ENCODE measurements at regions not wholly inside any gene's neighbourhood (a gene's known extent, or its start where the extent isn't known, plus 50 kb on each side); places are given as distances from the start of the nearest gene placed in this dataset.
"Not testable (repeated sequence)": the region's sequence is repeated elsewhere in the genome, so short reads cannot be mapped to it uniquely, and the experiment has no call there.

DNA sequence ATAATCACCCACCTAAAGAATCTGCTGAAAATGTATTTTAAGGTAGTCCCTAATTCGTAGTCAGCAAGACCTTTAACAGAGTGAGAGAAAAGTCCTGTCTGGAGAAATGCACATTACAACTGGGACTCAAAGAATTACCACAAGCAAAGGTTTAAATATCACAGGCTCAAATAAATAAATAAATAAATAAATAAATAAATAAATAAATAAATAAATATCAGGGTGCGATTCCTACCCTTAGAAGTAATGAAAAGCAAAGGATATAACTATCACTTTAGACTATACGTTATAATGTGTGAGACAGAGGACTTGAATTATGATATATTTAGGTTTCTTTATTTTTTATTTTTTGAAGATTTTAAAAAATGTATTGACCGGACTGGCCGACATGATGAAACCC is 522.5 kb upstream of the ATXN7L3B start:
- CTCF ChIA-PET = no interaction called here

DNA sequence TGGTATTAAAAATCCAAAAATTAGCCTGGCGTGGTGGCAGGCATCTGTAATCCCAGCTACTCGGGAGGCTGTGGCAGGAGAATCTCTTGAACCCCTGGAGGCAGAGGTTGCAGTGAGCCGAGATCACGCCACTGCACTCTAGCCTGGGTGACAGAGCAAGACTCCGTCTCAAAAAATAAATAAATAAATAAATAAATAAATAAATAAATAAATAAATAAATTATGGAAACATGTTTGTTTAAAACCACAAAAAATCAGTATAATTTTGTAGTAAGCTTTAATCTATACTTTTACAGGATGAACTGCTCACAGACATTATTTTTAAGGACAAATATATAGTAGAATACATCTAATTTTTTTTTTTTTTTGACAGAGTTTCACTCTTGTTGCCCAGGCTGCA is 521.3 kb upstream of the ATXN7L3B start:
- POLR2A ChIA-PET; H3K27ac ChIP-seq (ENCODE audit: low read length); intact Hi-C loops (cut with micrococcal nuclease; ENCODE audit: unreplicated experiment); DNase-seq (ENCODE audit: low read depth, low spot score); BruUV-seq (replicated peaks); H3K27me3 ChIP-seq (ENCODE audit: control insufficient read depth, insufficient read depth, low read length); CTCF ChIA-PET; H3K4me3 ChIP-seq (ENCODE audit: low read depth in 2 of 2, low read length in 2 of 2); in situ Hi-C loops (cut with HindIII; ENCODE audit: low pct_unique_long_range_greater_than_20kb, low sequenced_read_pairs); ATAC-seq; H3K36me3 ChIP-seq (ENCODE audit: control insufficient read depth, insufficient read depth, low read length); H3K9me3 ChIP-seq (ENCODE audit: control insufficient read depth, insufficient read depth, low read depth, low read length); H3K4me1 ChIP-seq (ENCODE audit: control insufficient read depth, insufficient read depth, low read length): not testable (repeated sequence)

More for the DNA sequence above, 522.5 kb upstream of the ATXN7L3B start:
- no peak overlapping the region for H3K4me3 ChIP-seq (ENCODE audit: low read depth in 2 of 2, low read length in 2 of 2)
- no peaks in the 10 kb centered on the region for H3K36me3 ChIP-seq (ENCODE audit: control insufficient read depth, insufficient read depth, low read length)
- no peak for TF ChIP-seq REST (IDR thresholded peaks at IDR 0.05; ENCODE audit: insufficient read depth in 1 of 2, low read depth in 2 of 2, low read length in 1 of 2)
- TF ChIP-seq, protein P1, sequence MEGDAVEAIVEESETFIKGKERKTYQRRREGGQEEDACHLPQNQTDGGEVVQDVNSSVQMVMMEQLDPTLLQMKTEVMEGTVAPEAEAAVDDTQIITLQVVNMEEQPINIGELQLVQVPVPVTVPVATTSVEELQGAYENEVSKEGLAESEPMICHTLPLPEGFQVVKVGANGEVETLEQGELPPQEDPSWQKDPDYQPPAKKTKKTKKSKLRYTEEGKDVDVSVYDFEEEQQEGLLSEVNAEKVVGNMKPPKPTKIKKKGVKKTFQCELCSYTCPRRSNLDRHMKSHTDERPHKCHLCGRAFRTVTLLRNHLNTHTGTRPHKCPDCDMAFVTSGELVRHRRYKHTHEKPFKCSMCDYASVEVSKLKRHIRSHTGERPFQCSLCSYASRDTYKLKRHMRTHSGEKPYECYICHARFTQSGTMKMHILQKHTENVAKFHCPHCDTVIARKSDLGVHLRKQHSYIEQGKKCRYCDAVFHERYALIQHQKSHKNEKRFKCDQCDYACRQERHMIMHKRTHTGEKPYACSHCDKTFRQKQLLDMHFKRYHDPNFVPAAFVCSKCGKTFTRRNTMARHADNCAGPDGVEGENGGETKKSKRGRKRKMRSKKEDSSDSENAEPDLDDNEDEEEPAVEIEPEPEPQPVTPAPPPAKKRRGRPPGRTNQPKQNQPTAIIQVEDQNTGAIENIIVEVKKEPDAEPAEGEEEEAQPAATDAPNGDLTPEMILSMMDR (IDR thresholded peaks at IDR 0.05) = no peak
- TF ChIP-seq SIN3A (IDR thresholded peaks at IDR 0.05; ENCODE audit: borderline replicate concordance, insufficient read depth, low read depth, low read length) = no peak
- no peak for TF ChIP-seq POLR2AphosphoS5 (IDR thresholded peaks at IDR 0.05; ENCODE audit: low read depth, low read length)
- TF ChIP-seq TCF7L2 (IDR thresholded peaks at IDR 0.05; ENCODE audit: low read depth, low read length) = no peak
- POLR2A ChIA-PET = interaction anchor here (0.7 kb wide), 1 partner anchor 387 kb away, joined by 4 read pairs; no protein-coding TSS in a partner anchor
- no TSS peak for BruUV-seq (replicated peaks)
- intact Hi-C loops (cut with micrococcal nuclease; ENCODE audit: unreplicated experiment) (no loop called here), in situ Hi-C loops (cut with HindIII; ENCODE audit: low pct_unique_long_range_greater_than_20kb, low sequenced_read_pairs) (no loop called here)
- H3K27ac ChIP-seq (ENCODE audit: low read length) = no peak overlapping the region
- H3K9me3 ChIP-seq (ENCODE audit: control insufficient read depth, insufficient read depth, low read depth, low read length) = no peaks in the 10 kb centered on the region
- no peak for ATAC-seq
- no peaks in the 10 kb centered on the region for H3K4me1 ChIP-seq (ENCODE audit: control insufficient read depth, insufficient read depth, low read length)
- no peak for DNase-seq (ENCODE audit: low read depth, low spot score)
- H3K27me3 ChIP-seq (ENCODE audit: control insufficient read depth, insufficient read depth, low read length) = no peaks in the 10 kb centered on the region

GRCh38 chr12:74018849-74019248 is 518.8 kb upstream of the ATXN7L3B start:
- H3K4me3 ChIP-seq (ENCODE audit: low read depth in 2 of 2, low read length in 2 of 2) = no peak overlapping the region
- ATAC-seq = no peak
- H3K36me3 ChIP-seq (ENCODE audit: control insufficient read depth, insufficient read depth, low read length) = no peaks in the 10 kb centered on the region
- H3K9me3 ChIP-seq (ENCODE audit: control insufficient read depth, insufficient read depth, low read depth, low read length) = no peaks in the 10 kb centered on the region
- in situ Hi-C loops (cut with HindIII; ENCODE audit: low pct_unique_long_range_greater_than_20kb, low sequenced_read_pairs) (no loop called here), intact Hi-C loops (cut with micrococcal nuclease; ENCODE audit: unreplicated experiment) (no loop called here)
- no peaks in the 10 kb centered on the region for H3K4me1 ChIP-seq (ENCODE audit: control insufficient read depth, insufficient read depth, low read length)
- BruUV-seq (replicated peaks) = no TSS peak
- POLR2A ChIA-PET = no interaction called here
- CTCF ChIA-PET = no interaction called here
- H3K27me3 ChIP-seq (ENCODE audit: control insufficient read depth, insufficient read depth, low read length) = no peaks in the 10 kb centered on the region
- TF ChIP-seq REST (IDR thresholded peaks at IDR 0.05; ENCODE audit: insufficient read depth in 1 of 2, low read depth in 2 of 2, low read length in 1 of 2) (no peak), SIN3A (IDR thresholded peaks at IDR 0.05; ENCODE audit: borderline replicate concordance, insufficient read depth, low read depth, low read length) (no peak), TCF7L2 (IDR thresholded peaks at IDR 0.05; ENCODE audit: low read depth, low read length) (no peak), POLR2AphosphoS5 (IDR thresholded peaks at IDR 0.05; ENCODE audit: low read depth, low read length) (no peak)
- TF ChIP-seq, protein P1 (IDR thresholded peaks at IDR 0.05) = no peak
- H3K27ac ChIP-seq (ENCODE audit: low read length) = no peak overlapping the region
- DNase-seq (ENCODE audit: low read depth, low spot score) = no peak

Measured in Panc1 (cell line).